GM18867 (cell line): ENCODE measurements at regions not wholly inside any gene's neighbourhood (a gene's known extent, or its start where the extent isn't known, plus 50 kb on each side); places are given as distances from the start of the nearest gene placed in this dataset.
"Not testable (repeated sequence)": the region's sequence is repeated elsewhere in the genome, so short reads cannot be mapped to it uniquely, and the experiment has no call there.

Experiments
- ATAC-seq: cut with Tn5 transposase; IDR thresholded peaks from one replicate; pipeline ENCODE4 v1.9.1; 2021; ENCODE audit warnings: mild to moderate bottlenecking, moderate library complexity; ENCODE audit not compliant: unreplicated experiment

- no peak for ATAC-seq
Measured at GRCh38 chr2:160790738-160791137, 297.1 kb upstream of the RBMS1 start.

DNA sequence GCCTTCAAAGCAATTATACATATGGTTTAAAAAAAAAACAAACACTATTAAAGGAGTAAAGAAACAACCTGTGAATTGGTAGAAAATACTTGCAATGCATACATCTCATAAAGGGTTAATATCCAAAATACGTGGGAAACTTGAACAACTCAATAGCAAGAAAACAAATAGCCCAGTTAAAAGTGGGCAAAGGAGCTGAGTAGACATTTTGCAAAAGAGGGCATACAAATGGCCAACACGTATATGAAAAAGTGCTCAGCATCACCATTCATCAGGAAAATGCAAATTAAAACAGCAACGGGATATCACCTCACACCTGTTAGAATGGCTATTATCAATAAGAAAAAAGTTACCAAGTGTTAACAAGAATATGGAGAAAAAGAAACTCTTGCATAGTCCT, 298.3 kb upstream of the RBMS1 start:
- ATAC-seq, result no peak

DNA sequence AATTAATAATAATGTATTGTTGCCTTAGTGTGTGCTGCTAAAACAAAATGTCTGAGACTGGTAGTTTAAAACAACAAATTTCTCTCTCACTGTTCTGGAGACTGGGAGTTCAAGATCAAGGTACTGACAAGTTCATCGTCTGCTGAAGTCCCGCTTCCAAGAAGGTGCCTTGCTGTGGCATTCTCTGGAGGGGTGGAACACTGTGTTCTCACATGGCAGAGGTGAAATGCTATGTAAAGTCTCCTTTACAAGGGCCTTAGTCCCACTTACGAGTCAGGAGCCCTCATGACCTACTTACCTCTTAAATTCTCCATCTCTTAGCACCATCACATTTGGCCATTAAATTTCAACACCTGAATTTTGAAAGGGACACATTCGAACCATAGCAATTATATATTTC, 299.2 kb upstream of the RBMS1 start:
- ATAC-seq, result no peak

DNA sequence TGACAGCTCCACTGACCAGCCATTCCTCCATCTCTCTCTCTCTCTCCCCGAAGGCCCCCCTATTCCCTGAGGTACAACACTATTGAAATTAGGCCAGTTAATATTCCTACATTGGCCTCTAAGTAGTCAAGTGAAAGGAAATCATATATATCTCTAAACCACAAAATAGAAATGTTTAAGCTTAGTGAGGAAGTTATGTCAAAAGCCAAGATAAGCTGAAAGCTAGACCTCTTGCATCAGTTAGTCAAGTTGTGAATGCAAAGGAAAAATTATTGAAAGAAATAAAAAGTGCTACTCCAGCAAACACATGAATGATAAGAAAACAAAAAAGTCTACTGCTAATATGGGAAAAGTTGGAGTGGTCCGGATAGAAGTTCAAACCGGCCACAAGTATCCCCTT, 301.3 kb upstream of the RBMS1 start:
- ATAC-seq, result no peak

- ATAC-seq, result no peak
Measured at GRCh38 chr2:160803881-160804280, 310.3 kb upstream of the RBMS1 start.

GRCh38 chr2:160810406-160810805, 316.8 kb upstream of the RBMS1 start:
- no peak for ATAC-seq

DNA sequence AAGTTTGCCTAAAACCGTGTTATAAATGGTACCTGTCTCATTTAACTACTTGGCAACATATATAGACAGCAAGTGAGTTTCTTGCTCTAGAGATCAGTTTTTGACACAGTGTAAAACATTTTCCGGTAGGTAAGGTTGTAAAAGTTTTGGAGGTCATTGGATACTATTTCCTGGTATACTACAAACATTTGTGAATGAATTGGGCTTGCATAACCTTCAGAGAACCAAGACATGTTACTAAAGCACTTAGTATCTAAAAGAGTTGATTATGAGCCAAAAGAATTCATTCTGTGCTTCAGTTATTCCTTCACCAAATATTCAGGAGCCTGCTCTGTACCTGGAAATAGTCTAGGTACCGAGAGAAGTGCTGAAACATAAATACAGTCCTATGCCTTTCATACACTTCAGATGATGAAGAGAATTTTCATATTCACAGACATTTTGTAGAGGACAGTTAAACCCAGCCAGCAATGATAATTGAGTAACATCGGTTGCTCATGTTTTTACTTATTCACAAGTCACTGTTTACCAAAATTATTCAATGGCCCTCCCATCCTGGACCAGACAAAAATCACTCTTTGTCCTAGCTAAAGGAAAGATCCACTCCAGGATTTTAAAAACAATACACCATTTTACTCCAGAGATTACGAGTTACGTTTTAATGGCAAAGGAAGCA, 319.4 kb upstream of the RBMS1 start:
- ATAC-seq, result no peak

DNA sequence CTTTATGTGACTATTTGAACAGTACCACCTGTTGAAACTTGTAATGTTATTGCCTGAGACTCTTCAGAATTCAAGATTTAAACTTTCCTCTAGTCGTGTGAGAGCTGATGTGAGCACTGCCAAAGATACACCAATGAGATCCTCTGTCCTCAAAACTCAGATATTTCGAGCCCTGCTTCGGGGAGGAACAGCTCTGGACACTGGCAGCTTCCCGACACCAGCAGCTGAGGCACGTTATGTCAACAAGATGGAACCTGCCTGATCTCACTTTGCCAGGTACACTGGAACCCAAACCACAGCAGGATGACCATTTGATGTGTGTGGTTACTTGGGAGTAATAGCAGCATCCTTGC, 319.9 kb upstream of the RBMS1 start:
- no peak for ATAC-seq

- ATAC-seq, result no peak
Measured at GRCh38 chr2:160816916-160817499, 323.4 kb upstream of the RBMS1 start.

DNA sequence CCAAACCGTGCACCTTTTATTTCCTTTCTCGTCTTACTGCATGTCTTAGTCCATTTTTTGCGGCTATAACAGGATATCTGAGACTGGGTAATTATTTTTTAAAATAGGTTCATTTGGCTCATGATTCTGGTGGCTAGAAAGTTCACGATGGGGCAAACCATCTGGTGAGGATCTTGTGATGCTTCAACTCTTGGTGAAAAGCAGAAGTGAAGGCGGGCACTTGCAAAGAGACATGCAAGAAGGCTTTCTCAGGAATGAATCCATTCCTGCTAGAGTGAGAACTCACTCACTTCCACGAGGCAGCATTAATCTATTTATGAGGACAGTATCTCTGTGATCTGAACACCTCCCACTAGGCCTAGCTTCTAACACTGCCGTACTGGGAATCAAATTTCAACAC, 327.1 kb upstream of the RBMS1 start:
- ATAC-seq, result no peak

- no peak for ATAC-seq
Measured at GRCh38 chr2:160822006-160822405, 328.4 kb upstream of the RBMS1 start.

DNA sequence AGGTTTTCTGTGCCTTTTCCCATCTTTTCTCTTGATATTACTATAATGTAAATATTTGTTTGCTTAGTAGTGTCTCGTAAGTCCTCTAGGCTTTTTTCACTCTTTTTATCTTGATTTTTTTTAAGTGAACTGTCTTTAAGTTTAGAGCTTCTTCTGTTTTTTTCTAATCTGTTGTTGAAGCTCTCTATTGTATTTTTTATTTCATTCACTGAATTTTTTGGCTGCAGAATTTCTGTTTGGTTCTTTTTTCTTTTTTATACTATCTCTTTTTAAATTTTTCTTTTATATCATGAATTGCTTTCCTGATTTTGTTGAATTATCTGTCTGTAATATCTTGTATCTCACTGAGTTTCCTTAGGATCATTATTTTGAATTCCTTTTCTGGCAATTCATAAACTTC, 331.8 kb upstream of the RBMS1 start:
- no peak for ATAC-seq

DNA sequence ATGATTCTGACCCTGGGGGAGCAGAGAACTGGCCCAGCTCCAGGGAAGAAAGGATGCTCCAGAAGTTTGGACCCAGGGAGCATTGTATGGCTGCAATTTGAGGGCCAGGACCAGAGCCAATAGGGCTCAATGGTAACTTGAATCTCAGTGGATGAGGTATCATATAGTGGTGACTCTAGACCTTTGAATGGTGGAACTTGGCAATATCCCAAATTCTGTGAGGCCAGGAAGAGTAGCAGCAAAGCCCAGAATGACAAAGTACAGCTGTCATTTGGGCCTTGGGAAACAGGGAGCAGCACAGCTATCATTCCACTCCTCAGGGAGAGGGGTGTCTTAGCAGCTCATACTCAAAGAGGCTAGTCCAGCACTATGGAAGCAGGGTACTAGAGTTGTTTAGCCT, 332.9 kb upstream of the RBMS1 start:
- no peak for ATAC-seq

GRCh38 chr2:160828076-160828475, 332.2 kb upstream of the TANK start:
- ATAC-seq, result no peak

- ATAC-seq, result not testable (repeated sequence)
Measured at GRCh38 chr2:160832381-160832780, 327.8 kb upstream of the TANK start.

GRCh38 chr2:160835166-160835565, 325.1 kb upstream of the TANK start:
- ATAC-seq, result no peak

- no peak for ATAC-seq
Measured at GRCh38 chr2:160836755-160837154, 323.5 kb upstream of the TANK start.

DNA sequence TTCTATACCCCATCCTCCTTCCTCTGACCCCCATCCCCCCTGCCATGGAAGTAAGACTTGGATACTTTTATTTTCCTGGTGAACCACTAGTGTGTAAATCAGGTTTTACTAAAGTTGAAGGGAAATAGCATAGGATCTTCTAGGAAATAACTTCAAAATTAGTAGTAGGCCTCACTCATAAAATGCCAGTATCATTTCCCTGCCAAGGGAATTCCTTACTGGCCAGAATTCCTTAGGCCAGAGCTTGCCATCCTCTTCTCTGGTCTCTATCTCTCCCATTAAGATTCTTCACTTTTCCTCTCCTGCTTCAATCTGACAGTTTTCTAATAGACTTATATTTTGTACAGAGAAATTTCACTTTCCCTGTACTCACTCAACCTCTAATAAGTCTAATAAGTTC, 322.8 kb upstream of the TANK start:
- no peak for ATAC-seq

GRCh38 chr2:160838147-160838546, 322.1 kb upstream of the TANK start:
- no peak for ATAC-seq

GRCh38 chr2:160838691-160839090, 321.5 kb upstream of the TANK start:
- ATAC-seq, result no peak

DNA sequence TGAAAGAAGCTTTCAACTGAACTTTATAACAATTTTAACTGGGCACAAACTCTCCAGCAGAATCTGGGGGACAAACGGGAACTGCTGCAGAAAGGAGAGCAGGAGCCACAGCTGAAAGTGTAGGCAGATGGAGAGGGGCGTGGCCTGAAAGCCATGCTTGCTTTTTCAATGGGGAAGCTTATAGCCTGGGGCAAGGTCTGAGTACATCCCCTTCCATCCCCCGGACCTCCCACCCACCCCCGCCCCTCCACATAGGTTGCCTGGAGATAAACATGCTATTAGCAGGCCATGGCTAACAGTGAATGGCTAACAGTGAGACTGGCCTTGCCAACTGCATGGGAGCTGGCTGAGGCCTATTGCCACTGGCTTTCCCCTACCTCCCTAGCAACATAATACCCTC, 317.9 kb upstream of the TANK start:
- no peak for ATAC-seq

GRCh38 chr2:160859096-160859495, 301.1 kb upstream of the TANK start:
- ATAC-seq, result no peak

DNA sequence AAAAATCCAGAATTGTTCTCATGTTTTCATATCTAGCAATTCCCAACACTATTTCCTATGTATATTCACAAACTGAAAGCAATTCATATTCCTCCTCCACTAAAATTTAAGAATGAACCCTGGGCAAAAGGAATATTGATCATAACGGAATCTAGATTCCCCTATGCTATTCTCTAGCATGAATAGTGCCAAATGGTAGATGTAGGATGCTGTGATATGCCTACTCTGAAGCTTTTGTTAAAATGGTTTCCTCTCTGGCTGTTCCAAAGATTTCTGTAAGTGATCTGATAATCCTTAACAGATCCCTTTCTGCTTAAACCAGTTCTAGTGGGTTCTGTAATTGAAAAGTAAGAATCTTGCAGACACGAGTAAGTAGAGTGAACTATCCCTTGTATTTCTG, 298.0 kb upstream of the TANK start:
- no peak for ATAC-seq
